ENCODE measurements at regions not wholly inside any gene's neighbourhood (a gene's known extent, or its start where the extent isn't known, plus 50 kb on each side); places are given as distances from the start of the nearest gene placed in this dataset.

DNA sequence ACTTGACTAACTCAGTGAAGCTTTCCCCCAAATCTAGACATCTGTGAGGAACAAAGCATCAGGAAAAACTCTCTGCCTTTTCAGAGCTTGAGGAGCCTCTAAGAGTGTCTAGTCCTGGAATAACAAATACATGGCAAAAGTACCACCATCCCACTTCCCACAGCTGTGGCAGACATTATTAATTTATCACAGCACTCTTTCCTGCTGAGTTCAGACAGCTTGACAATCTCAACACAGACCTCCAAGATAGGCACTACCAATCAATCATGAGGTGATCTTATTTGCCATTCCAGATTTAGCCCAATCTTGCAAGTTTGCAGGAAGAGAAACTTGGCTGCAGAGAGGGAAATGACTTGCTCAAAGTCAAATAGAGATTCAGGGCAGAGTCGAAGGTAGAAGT, 202.8 kb downstream of the MN1 start:
- Mint-ChIP-seq H3K27me3 (ENCODE audit: low read depth, unreplicated experiment) (peaks cover 9% of the 10 kb centered on the region), H3K36me3 (ENCODE audit: low read depth, unreplicated experiment) (peaks cover 1% of the 10 kb centered on the region), H3K9me3 (ENCODE audit: unreplicated experiment) (peaks cover 4% of the 10 kb centered on the region), H3K27ac (ENCODE audit: unreplicated experiment) (no peak overlapping the region), H3K4me1 (ENCODE audit: low read depth, unreplicated experiment) (no peaks in the 10 kb centered on the region), H3K4me3 (ENCODE audit: unreplicated experiment) (no peak overlapping the region)
- H3K27ac ChIP-seq (ENCODE audit: low read depth, low read length), result no peak overlapping the region
- H4K20me1 ChIP-seq (ENCODE audit: insufficient read depth, low read length), result no peaks in the 10 kb centered on the region
- no peaks in the 10 kb centered on the region for H3K4me1 ChIP-seq (ENCODE audit: insufficient read depth, low read length)
- H2AFZ ChIP-seq (ENCODE audit: low read depth, low read length), result no peak overlapping the region
- TF ChIP-seq EZH2 (IDR thresholded peaks at IDR 0.05; ENCODE audit: insufficient read depth, low read length), result no peak
- TF ChIP-seq, protein P1, sequence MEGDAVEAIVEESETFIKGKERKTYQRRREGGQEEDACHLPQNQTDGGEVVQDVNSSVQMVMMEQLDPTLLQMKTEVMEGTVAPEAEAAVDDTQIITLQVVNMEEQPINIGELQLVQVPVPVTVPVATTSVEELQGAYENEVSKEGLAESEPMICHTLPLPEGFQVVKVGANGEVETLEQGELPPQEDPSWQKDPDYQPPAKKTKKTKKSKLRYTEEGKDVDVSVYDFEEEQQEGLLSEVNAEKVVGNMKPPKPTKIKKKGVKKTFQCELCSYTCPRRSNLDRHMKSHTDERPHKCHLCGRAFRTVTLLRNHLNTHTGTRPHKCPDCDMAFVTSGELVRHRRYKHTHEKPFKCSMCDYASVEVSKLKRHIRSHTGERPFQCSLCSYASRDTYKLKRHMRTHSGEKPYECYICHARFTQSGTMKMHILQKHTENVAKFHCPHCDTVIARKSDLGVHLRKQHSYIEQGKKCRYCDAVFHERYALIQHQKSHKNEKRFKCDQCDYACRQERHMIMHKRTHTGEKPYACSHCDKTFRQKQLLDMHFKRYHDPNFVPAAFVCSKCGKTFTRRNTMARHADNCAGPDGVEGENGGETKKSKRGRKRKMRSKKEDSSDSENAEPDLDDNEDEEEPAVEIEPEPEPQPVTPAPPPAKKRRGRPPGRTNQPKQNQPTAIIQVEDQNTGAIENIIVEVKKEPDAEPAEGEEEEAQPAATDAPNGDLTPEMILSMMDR (IDR thresholded peaks at IDR 0.05; ENCODE audit: insufficient read depth, low read depth, low read length), result no peak
- no peak overlapping the region for H3K4me3 ChIP-seq (ENCODE audit: insufficient read depth, low read depth, low read length)
- DNase-seq (ENCODE audit: low read depth), result no peak
- H3K27me3 ChIP-seq (ENCODE audit: insufficient read depth, low read length), result no peaks in the 10 kb centered on the region
- FAIRE-seq, result no peak
- H3K36me3 ChIP-seq (ENCODE audit: insufficient read depth, low read length), result no peaks in the 10 kb centered on the region
- no peaks in the 10 kb centered on the region for H3K9me3 ChIP-seq (ENCODE audit: insufficient read depth, low read depth, low read length)
- H3K79me2 ChIP-seq (ENCODE audit: insufficient read depth, low read length), result no peaks in the 10 kb centered on the region
- H3K9ac ChIP-seq (ENCODE audit: low read length), result no peak overlapping the region
- H3K4me2 ChIP-seq (ENCODE audit: low read length), result no peak overlapping the region

- no peak overlapping the region for H3K27ac ChIP-seq (ENCODE audit: low read depth, low read length)
- no peak overlapping the region for H3K4me3 Mint-ChIP-seq (ENCODE audit: unreplicated experiment)
- peaks cover 4% of the 10 kb centered on the region for H3K9me3 Mint-ChIP-seq (ENCODE audit: unreplicated experiment)
- no peak overlapping the region for H3K4me3 ChIP-seq (ENCODE audit: insufficient read depth, low read depth, low read length)
- TF ChIP-seq, protein P1 (IDR thresholded peaks at IDR 0.05; ENCODE audit: insufficient read depth, low read depth, low read length), result no peak
- no peak for TF ChIP-seq EZH2 (IDR thresholded peaks at IDR 0.05; ENCODE audit: insufficient read depth, low read length)
- DNase-seq (ENCODE audit: low read depth) (peak; percentile 58), FAIRE-seq (no peak)
- no peaks in the 10 kb centered on the region for H3K79me2 ChIP-seq (ENCODE audit: insufficient read depth, low read length)
- H3K9ac ChIP-seq (ENCODE audit: low read length), result no peak overlapping the region
- no peaks in the 10 kb centered on the region for H3K4me1 ChIP-seq (ENCODE audit: insufficient read depth, low read length)
- no peak overlapping the region for H3K4me2 ChIP-seq (ENCODE audit: low read length)
- H3K36me3 ChIP-seq (ENCODE audit: insufficient read depth, low read length), result no peaks in the 10 kb centered on the region
- peaks cover 1% of the 10 kb centered on the region for H3K36me3 Mint-ChIP-seq (ENCODE audit: low read depth, unreplicated experiment)
- H3K27ac Mint-ChIP-seq (ENCODE audit: unreplicated experiment), result no peak overlapping the region
- H3K27me3 Mint-ChIP-seq (ENCODE audit: low read depth, unreplicated experiment), result peaks cover 12% of the 10 kb centered on the region
- H4K20me1 ChIP-seq (ENCODE audit: insufficient read depth, low read length), result no peaks in the 10 kb centered on the region
- no peaks in the 10 kb centered on the region for H3K27me3 ChIP-seq (ENCODE audit: insufficient read depth, low read length)
- no peaks in the 10 kb centered on the region for H3K9me3 ChIP-seq (ENCODE audit: insufficient read depth, low read depth, low read length)
- H2AFZ ChIP-seq (ENCODE audit: low read depth, low read length), result no peak overlapping the region
- H3K4me1 Mint-ChIP-seq (ENCODE audit: low read depth, unreplicated experiment), result no peaks in the 10 kb centered on the region
Measured at GRCh38 chr22:27601195-27601594, 200.4 kb downstream of the MN1 start.

- FAIRE-seq (no peak), DNase-seq (ENCODE audit: low read depth) (no peak)
- Mint-ChIP-seq H3K36me3 (ENCODE audit: low read depth, unreplicated experiment) (peaks cover 1% of the 10 kb centered on the region), H3K4me3 (ENCODE audit: unreplicated experiment) (no peak overlapping the region), H3K4me1 (ENCODE audit: low read depth, unreplicated experiment) (no peaks in the 10 kb centered on the region), H3K27me3 (ENCODE audit: low read depth, unreplicated experiment) (peaks cover 13% of the 10 kb centered on the region), H3K27ac (ENCODE audit: unreplicated experiment) (peak overlapping the region; percentile 38), H3K9me3 (ENCODE audit: unreplicated experiment) (peaks cover 4% of the 10 kb centered on the region)
- Histone ChIP-seq H3K9me3 (ENCODE audit: insufficient read depth, low read depth, low read length) (no peaks in the 10 kb centered on the region), H3K27me3 (ENCODE audit: insufficient read depth, low read length) (no peaks in the 10 kb centered on the region), H3K4me1 (ENCODE audit: insufficient read depth, low read length) (no peaks in the 10 kb centered on the region), H3K27ac (ENCODE audit: low read depth, low read length) (no peak overlapping the region), H2AFZ (ENCODE audit: low read depth, low read length) (no peak overlapping the region), H3K4me3 (ENCODE audit: insufficient read depth, low read depth, low read length) (no peak overlapping the region), H4K20me1 (ENCODE audit: insufficient read depth, low read length) (no peaks in the 10 kb centered on the region), H3K36me3 (ENCODE audit: insufficient read depth, low read length) (no peaks in the 10 kb centered on the region), H3K79me2 (ENCODE audit: insufficient read depth, low read length) (no peaks in the 10 kb centered on the region), H3K9ac (ENCODE audit: low read length) (no peak overlapping the region), H3K4me2 (ENCODE audit: low read length) (no peak overlapping the region)
- TF ChIP-seq, protein P1 (IDR thresholded peaks at IDR 0.05; ENCODE audit: insufficient read depth, low read depth, low read length), result no peak
- TF ChIP-seq EZH2 (IDR thresholded peaks at IDR 0.05; ENCODE audit: insufficient read depth, low read length), result no peak
Measured at GRCh38 chr22:27602390-27602789, 199.2 kb downstream of the MN1 start.

Measured in astrocyte (in vitro differentiated cells and primary cell).